NCI-H1092 (cell line): ENCODE measurements at regions not wholly inside any gene's neighbourhood (a gene's known extent, or its start where the extent isn't known, plus 50 kb on each side); places are given as distances from the start of the nearest gene placed in this dataset.

ENCODE experiments used
- DNase-seq: peaks from one replicate; lab custom pipeline; 2025; lab: John Stamatoyannopoulos, UW

DNA sequence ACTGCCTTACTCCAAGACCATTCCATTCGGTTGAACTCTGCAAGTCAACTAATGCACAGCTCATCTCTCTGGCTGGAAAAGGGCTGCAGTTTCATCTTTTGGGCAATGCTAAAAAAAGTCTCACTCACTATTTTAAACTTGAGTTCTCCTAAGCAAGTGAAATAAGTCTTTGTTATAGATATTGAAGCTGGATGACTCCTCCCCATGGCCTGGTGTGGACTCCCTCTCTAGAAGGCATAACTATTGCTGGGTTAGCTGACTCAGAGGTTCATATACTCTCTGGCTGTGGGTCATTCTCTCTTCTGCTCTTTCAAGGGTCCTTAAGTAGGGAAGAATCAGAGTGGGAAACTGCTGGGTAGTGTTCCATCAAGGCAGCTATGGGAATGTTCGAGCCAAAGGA lies 88.0 kb downstream of the XCL2 start:
- no peak for DNase-seq

DNA sequence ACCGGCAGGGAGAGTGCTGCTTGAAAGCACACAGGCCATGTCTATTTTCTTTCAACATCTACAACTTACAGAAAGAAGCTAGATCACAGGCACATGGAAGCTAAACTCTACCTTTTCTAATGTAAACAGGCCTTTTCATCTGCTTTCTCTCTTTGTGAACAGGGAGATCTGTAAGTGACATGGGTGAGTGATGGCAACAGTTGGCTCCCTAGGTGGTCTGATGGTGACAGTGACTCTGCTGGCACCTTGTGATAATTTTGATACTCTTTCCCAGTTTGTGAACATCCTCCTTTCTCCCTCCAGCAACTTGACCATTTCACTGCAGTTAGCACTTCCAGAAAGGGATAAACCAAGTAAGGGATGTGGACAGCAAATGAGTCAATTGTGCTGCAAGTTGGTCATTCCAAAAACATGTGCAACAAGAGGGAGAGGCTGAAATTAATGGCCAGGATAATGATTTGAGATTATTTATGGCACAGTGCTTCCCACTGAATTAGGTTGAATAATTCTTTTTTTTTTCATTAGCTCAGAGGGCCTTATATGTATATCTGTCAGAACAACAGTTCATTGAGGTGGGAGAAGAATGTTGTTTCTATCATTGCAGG lies 89.5 kb downstream of the XCL2 start:
- DNase-seq: no peak

DNA sequence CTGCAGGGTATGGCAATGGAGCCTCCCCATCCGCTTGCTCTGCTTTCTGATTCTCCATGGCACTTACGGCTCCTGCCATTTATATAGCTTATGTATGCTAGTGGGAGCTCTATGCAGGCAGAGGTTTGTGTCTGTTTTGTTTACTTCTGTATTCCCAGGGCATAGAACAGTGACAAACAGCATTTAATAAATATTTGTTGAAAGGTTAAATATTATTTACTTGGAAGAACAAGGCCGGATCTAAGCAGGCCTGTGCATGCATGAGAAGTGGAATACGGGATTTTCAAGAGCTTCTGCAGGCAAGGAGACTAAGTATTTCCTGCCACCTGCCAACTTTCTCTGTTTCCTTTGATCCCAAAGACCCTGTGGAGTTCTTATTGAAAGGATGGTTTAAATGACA lies 90.7 kb downstream of the XCL2 start:
- no peak for DNase-seq

DNA sequence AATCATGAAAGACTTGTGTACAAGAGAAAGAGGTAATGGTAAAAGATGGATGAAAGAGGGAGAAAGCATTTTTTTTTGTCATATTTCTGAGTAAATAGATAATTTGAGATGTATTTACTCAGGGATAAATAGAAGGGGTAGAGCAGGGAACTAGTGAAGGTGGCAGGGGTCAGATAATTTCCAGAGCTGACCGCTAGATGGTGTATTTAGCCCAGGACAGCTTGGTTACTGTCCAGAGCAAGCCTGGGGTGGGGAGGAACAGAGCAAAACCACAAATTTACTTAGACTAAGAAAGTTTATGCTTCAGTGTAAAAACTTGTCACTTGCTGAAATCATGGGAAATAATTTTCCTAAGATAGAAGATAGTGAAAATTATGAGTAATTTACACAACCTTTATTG lies 91.5 kb downstream of the XCL2 start:
- DNase-seq: no peak

DNA sequence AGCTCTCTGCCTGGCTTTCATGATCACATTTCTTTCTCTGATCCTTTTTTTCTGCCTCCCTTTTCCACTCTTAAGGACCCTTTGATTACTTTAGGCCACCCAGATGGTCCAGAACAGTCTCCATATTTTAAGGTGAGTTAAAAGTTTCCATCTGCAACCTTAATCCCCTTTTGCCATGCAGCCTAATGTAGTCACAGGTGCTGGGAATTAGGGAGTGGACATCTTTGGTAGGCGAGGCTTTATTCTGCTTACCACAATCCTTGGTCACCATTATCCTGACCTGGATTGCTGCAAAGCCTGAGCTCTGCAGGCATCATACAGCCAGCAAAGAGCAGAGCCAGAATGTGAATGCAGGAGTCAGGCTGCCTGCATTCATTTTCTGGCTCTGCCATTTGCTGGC lies 95.9 kb downstream of the XCL2 start:
- DNase-seq: no peak

DNA sequence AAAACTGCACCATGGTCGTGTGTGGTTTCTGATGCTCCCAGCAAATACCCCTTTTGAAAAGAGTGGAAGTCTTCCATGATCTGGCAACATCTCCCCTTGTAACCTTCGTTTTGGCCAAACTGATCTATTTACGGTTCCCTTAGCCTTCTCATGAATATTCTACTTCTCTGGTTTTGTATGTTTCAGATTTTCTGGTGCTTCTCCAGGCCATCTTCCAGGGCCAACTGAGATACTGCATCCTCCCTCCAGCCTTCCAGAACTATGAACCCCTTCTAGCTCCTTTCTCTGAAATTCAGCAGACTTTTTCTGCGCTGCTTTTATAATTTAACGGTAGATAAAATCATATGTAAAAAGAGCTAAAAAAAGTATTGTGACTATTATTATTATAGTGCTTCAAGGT lies 97.7 kb downstream of the XCL2 start:
- DNase-seq: no peak

DNA sequence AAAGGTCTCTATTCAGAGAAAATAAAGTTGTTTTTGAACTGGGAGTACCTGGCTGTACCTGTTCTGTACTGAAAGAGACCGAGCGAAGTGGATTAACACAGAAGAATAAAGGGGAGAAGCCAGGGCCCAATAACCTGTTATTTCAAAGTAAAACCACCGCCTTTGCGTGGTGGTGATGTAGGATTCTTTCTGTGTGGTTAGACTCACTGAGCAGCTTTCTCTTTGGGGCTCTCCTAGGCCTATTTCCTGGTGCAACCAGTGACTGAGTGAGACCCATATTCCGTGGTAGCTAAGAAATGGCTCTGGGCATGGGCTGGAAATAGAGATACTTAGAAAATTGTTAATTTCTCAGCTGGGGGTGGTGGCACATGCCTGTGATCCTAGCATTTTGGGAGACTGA lies 99.9 kb downstream of the XCL2 start:
- no peak for DNase-seq

DNA sequence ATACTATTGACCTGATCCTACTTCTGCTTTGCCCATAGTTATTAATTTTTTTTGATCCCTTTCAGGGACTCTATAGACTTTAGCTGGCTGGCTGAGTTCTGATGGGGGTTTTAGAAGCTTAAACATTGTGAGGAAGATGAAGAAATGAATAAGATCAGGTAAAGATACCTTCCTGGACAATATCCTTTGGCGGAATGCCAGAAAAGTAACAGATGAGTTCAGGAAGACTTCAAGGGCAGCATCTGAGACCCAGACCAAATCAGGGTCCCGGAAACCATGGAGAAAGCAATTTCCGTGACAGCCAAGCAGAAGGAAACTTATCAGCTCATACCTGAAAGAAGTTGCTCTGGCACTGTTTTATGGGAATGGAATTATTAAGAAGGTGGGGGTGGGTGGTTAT lies 100.4 kb downstream of the XCL2 start:
- no peak for DNase-seq

DNA sequence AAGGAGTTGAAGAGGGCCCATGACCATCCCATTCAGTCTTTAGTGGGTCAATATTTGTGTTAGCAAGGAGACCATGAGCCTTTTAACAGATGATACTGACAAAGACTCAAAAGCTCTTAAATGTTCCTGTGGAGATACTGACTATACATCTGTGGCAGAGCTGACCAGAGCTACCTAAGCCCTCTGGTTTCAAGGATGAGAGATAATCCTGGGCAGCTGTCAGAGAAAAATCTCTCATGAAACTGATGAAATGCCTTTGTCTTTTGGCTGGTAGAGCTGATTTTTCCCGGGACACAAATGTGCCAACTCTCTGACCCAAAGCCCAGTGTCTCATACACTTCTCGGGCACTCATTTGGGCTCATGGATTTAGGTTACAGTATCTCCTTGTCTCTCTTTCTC lies 100.9 kb downstream of the XCL2 start:
- DNase-seq: no peak

DNA sequence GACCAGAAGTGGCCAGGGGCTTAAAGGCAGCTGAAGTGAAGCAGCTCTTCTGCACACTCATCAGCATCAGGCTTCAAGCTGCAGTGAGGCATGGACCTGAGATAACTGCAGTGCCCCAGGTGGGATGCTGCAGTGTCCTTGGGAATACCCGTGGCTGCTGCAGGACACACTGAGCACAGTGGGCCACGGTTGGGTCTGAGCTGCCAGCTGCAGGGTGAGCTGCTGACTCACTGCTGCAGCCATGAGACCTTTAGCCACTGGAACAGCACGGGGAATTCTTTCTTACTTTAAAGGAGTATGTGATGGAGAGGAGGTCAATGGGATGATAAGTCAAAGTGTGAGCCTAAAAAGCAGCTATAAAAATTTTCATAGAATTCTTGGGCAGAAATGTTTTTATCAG lies 102.1 kb downstream of the XCL2 start:
- DNase-seq: no peak

DNA sequence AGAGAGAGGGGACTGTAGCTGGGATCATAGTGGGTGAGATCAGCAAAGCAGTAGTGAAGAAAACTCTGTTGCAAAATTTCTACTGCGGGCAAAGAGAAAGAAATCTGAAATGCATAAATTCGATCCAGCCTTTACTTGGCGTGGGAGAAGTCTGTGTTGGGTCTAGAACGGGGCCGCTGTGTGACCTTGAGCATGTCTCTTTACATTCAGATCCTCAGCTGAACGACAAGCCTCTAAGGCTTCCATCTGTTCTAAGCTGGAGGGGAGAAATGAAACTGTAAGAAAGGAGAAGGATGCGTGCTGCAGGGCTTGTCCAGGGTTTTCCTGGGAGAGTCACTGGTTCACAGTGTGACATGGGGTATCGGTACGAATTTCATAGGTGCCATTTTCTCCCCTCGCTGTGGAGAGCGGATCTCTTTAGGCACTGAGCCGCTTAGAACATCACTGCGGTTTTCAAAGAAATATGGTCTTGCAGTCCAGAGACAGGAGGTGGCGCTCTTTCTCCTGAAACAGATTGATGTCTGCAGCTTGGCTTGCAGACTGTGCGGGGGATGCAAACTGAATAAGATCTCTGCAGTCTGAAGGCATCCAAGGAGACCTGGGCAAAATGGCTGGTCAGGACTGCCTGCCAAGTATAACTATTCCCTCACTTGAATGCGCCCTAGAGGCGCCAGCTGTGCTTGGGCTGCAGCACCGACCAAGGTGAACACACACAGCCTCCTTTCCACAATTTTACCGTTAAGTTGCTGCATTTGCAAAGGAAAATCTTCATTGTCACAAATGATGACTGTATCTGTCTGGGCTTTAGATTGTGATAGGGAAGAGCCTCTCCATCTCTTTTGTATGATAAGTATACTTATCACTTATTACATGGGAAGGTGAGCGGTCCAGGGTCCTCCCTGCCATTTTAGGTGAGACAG lies 104.1 kb downstream of the XCL2 start:
- DNase-seq: peak; percentile 80

DNA sequence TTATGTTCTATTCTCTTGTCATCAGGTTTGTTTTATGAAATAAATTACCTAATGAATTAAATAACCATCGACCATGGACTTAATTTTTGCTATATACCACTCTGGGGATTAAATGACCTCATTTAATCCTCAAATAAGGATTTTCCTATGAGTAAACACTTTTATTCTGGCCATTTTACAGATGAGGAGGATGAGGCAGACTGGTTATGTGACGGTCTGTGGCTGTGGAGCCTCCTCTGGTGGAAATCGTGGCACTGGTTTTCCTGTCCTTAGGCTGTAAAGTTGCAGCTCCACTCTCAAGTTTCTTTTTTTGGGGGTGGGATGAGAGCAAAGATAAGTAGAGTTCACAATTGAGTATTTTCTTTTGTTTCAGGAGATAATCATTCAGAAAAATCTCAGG lies 105.2 kb downstream of the XCL2 start:
- DNase-seq: no peak

DNA sequence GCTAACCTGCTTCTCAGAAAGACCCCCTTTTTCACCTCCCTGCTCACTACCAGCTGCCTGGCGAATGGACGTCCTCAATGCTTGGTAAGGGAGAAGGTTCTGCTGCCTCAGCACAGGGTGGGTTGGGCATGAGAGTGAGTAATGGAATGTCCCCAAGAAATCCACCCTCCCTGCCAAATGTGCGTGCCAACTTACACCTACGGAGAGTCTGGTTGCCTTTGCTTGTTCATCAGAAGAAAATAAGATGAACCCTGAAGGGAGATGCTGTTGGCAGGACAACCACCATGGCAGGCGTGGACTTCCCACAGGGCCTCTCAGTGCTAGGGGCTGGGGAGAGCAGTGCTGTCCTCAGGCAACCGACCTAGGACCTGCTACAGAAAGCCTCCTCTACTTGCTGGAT lies 106.0 kb downstream of the XCL2 start:
- no peak for DNase-seq

DNA sequence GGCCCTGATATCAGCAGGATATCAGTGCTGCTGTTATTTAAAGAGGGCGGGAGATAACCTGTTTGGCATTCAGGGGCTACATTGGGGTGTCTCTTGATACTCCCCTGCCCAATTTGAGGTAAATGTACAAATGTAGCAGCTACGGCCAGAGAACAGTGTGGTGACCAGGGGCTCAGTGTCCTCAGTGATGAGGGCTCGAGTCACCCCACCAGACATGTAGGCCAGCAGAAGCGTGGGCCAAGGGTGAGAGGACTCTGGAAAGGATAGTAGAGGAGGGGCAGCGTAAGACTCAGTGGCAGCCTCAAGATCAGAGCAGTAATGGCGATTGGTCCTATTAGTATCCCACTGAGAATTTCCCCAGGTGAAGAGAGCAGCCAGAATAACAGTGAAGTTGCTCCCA lies 108.4 kb downstream of the XCL2 start:
- DNase-seq: no peak

DNA sequence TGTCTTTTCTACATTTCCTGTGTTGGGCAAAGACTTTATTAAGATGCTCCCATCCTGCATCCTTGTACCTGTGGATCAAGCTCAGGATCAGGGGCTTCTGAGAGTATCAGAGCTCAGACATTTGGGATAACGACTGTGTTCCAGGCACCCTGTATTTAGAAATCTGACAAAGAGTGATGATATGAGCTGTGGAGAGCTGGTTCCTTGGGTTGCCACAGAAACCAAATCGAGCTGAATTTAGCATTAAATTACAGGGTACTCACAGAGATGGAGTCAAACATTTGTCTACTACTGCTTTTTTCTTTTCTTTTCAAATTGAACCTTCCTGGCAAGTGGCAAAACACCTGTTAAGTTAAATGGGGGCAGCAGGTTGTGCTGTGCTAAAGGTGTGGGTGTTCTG lies 110.6 kb downstream of the XCL2 start:
- no peak for DNase-seq

DNA sequence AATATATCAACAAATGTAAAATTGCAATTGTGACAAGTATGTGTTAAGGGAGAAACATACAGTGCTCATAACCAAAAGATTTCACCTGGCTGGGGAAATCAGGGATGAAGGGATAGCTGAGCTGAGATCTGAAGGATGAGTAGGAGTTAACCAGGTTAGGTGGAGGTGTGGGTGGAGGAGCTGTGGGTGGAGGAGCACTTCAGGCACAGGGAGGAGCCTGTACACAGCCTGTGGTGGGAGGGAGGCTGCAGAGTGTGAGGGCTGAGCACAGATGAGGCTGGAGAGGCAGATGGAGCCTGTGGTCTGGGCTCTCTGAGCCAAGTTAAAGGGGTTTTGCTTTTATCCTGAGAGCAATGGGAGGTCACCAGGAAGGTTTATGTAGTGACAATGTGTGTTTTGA lies 111.9 kb downstream of the XCL2 start:
- DNase-seq: no peak

DNA sequence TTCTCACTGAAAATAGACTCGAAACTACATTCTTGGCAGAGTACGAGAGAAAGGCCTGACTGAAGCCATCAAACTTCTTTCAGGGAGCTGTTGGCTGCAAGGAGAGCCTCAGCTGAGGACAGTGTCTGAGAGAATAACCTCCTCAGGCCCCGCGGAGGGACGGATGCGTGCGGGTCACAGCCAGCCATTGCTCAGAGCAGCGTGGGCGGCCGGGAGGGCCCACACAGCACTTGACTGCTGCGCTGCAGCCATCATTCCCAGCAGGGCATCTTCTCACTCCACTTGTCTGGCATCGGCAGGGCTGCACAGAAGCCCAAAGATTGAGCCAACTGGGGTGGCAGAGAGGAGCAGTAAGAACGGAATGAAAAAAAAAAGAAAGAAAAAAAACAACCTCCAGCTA lies 113.5 kb downstream of the XCL2 start:
- DNase-seq: no peak

DNA sequence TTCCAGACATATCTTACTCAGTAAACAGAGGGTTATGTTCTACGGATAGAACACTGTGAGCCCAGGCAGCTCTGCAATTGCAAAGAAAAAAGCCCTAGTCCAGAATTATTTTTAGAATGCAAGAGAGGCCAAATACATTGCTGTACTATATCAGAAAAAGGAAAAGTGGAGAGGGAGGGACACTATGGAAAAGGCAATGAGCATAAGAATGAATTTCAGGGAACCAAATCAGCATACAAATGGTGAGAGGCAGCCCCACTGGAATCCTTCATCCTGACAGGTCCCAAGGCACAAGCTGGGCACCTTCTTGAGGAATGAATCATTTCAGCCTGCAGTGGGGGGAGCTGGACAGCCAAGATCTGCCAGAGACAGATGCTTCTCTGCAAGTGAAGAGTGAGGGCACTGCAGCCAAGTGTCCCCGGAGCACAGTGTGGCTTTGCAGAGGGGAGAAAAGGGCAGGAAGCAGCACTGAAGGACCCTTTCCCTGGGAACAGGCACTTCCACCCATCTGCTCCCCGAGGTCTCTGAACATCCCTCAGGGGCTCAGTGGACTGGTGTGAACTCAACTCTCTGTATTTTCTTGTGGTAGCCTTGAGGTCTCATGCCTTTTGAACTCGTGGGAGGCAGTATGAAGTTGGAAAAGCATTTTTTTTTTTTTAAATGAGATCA lies 115.6 kb downstream of the XCL2 start:
- DNase-seq: no peak

DNA sequence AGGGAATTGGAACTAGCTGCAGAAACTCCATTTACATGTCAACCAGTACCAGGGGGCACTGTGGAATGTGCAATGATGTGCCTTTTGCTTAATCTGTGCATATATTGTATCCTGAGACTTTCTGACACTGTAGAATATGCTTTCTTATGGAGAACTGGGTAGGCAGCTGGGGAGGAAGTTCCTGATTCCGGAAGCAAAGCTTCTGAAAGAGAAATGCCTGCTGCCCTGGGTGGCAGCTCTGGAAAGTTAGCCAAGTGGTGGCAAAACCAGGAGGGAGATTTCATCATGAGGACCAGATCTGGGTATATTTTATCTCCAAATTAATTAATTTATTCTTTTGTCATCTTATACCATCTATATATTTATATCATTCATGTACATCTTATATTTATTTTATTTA lies 116.7 kb downstream of the XCL2 start:
- no peak for DNase-seq

DNA sequence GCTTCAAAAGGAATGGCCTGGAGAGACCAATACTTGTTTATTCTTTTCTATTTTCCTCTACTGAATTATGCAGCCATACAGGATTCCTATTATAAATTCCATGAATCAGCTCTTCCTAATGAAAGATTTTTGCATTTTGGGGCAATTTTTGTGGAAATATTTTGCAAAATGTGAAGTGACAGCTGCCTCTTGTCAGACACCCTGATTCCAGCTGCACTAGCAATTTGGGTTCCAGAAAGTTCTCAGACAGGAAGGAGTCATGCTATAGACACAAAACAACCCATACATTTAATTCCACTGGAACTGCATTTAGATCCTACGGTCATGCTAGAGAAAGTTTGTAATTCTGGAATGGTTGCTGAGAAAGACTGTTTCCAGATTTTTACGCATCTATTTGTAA lies 119.5 kb downstream of the XCL2 start:
- DNase-seq: no peak

DNA sequence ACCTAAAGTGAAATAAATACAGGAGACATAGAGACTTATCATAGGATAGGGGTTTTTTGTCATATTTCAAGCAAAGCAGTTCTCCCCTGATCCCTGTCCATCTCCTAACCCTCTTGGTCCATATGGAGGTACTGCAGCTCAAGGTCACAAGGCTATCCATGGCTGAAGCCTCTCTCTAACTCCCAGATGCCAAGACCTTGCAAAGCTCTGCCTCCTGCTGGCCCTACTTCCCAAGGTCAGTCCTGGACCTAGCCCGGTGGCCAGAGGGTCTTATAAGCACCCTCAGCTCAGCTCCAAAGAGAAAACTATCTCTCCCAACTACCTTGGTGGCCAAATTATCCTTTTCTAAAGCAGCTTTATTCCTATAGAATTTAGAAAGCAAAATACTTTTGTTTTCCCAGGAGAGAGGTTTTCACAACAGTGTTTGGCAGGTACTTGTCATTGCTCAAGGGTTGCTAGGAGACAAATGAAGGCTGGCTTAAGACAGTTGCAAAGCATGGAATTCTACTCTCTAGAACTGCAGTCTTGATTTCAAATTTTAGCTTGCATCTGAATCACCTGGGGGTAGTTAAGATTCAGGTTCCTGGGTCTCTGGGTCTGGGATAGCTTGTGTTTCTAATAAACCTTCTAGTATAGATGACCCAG lies 121.5 kb downstream of the XCL2 start:
- no peak for DNase-seq

DNA sequence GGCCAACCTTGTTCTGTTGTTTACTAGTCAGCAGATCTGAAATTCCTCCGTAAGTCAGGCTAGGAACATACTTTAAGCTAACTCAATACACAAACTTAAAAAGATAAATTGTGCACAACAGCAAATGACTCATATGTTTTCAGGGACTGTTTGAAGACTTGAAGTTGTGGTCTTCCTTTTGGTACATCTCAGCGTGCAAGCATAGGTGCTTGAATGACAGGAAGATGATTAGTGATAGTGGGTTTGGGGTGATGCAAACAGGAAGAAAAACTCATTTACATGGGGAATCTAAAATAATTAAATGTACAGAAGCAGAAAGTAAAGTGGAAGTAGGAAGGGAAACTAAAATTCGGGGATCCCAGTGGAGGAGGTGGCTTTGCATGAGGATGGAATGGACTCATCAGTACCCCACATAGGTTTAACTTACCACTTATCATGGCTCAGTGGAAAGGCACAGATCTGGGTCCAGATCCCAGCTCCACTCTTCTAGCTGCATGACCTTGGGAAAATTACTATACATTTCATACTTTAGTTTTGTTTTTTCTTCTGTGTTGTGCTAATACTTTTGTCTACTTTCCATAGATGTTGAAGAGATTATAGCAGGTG lies 122.3 kb downstream of the XCL2 start:
- no peak for DNase-seq
